ENCODE measurements at regions not wholly inside any gene's neighbourhood (a gene's known extent, or its start where the extent isn't known, plus 50 kb on each side); places are given as distances from the start of the nearest gene placed in this dataset.

- TF ChIP-seq, protein P1, sequence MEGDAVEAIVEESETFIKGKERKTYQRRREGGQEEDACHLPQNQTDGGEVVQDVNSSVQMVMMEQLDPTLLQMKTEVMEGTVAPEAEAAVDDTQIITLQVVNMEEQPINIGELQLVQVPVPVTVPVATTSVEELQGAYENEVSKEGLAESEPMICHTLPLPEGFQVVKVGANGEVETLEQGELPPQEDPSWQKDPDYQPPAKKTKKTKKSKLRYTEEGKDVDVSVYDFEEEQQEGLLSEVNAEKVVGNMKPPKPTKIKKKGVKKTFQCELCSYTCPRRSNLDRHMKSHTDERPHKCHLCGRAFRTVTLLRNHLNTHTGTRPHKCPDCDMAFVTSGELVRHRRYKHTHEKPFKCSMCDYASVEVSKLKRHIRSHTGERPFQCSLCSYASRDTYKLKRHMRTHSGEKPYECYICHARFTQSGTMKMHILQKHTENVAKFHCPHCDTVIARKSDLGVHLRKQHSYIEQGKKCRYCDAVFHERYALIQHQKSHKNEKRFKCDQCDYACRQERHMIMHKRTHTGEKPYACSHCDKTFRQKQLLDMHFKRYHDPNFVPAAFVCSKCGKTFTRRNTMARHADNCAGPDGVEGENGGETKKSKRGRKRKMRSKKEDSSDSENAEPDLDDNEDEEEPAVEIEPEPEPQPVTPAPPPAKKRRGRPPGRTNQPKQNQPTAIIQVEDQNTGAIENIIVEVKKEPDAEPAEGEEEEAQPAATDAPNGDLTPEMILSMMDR (IDR thresholded peaks at IDR 0.05; ENCODE audit: low read length) = no peak
- no peak for TF ChIP-seq EZH2 (IDR thresholded peaks at IDR 0.05; ENCODE audit: borderline replicate concordance, low read length)
Measured at GRCh38 chr4:24096603-24097002, 206.8 kb upstream of the PPARGC1A start.

All from OCI-LY1 (cell line).